PC-3 (cell line): ENCODE measurements at regions not wholly inside any gene's neighbourhood (a gene's known extent, or its start where the extent isn't known, plus 50 kb on each side); places are given as distances from the start of the nearest gene placed in this dataset.

Source experiments
- EZH2 ChIP-seq: fragments of 300-600 bp; sonication (generic); IDR thresholded peaks from one replicate; pipeline ENCODE4 v1.6.1; 2017; ENCODE audit warnings: antibody characterized with exemption, mild to moderate bottlenecking, low read length; ENCODE audit not compliant: unreplicated experiment
- TF ChIP-seq, protein P1 (sequence below): fragments of 300-600 bp; sonication (generic); conservative IDR thresholded peaks from 2 replicates; pipeline ENCODE4 v1.5.1; 2017; ENCODE audit warnings: antibody characterized with exemption, low read depth, mild to moderate bottlenecking, low read length

DNA sequence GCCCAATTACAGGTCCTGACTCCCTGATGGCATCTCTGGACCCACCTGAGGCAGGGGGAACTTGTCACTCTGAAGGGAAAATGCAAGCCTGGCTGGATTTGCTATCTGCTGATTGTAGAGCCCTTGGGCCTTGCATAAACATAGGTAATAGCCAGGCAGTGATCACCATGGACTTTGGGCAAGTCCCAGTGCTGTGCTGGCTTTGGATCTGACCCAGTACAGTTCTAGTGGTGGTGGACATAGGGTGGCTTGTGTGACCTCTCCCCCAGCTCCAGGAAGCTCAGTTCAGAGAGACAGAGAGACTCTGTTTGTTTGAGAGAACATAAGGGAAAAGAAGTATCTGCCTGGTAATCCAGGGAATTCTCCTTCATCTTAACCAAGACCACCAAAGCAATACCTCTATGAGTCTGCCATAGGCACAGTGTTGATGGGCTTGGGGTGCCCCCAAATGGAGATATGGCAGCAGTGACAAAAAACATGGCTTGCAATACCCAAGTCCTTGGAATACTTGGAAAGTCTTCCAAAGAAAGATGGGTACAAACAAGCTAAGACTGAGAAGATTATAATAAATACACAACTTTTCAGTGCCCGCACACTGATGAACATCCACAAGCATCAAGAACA lies 348.5 kb downstream of the PYDC2 start:
- TF ChIP-seq EZH2 = no peak
- TF ChIP-seq, protein P1, sequence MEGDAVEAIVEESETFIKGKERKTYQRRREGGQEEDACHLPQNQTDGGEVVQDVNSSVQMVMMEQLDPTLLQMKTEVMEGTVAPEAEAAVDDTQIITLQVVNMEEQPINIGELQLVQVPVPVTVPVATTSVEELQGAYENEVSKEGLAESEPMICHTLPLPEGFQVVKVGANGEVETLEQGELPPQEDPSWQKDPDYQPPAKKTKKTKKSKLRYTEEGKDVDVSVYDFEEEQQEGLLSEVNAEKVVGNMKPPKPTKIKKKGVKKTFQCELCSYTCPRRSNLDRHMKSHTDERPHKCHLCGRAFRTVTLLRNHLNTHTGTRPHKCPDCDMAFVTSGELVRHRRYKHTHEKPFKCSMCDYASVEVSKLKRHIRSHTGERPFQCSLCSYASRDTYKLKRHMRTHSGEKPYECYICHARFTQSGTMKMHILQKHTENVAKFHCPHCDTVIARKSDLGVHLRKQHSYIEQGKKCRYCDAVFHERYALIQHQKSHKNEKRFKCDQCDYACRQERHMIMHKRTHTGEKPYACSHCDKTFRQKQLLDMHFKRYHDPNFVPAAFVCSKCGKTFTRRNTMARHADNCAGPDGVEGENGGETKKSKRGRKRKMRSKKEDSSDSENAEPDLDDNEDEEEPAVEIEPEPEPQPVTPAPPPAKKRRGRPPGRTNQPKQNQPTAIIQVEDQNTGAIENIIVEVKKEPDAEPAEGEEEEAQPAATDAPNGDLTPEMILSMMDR = no peak; the same call in 1 of the 2 replicates
